ENCODE measurements at regions not wholly inside any gene's neighbourhood (a gene's known extent, or its start where the extent isn't known, plus 50 kb on each side); places are given as distances from the start of the nearest gene placed in this dataset.

- TF ChIP-seq CTCF (IDR thresholded peaks at IDR 0.05) (no peak), POLR2A (IDR thresholded peaks at IDR 0.05) (no peak)
Measured at GRCh38 chr2:103396152-103396551, 634.3 kb downstream of the TMEM182 start.

Measured in testis (tissue), 2 donors.